ENCODE measurements at regions not wholly inside any gene's neighbourhood (a gene's known extent, or its start where the extent isn't known, plus 50 kb on each side); places are given as distances from the start of the nearest gene placed in this dataset.
"Not testable (repeated sequence)": the region's sequence is repeated elsewhere in the genome, so short reads cannot be mapped to it uniquely, and the experiment has no call there.

DNA sequence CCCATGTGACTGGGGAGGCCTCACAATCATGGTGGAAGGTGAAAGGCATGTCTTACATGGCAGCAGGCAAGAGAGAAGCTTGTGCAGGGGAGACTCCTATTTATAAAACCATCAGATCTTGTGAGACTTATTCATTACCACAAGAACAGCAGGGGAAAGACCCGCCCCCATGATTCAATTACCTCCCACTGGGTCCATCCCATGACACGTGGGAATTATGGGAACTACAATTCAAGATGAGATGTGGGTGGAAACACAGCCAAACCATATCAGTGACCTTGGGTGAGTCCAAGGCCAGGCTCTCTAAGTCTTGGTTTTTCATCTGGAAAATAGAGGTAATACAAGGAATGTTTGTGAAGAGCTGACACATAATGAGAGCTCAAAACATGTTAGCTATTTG is 198.8 kb downstream of the HUNK start:
- not testable (repeated sequence) for TF ChIP-seq REST (IDR thresholded peaks at IDR 0.05; ENCODE audit: unreplicated experiment); POLR2AphosphoS5 (IDR thresholded peaks at IDR 0.05; ENCODE audit: low read depth); EZH2 (IDR thresholded peaks at IDR 0.05; ENCODE audit: low read depth, unreplicated experiment); EZH2phosphoT487 (IDR thresholded peaks at IDR 0.05; ENCODE audit: unreplicated experiment); CREB1 (CRISPR knock-in tag; IDR thresholded peaks at IDR 0.05; ENCODE audit: low read depth); NANOG (IDR thresholded peaks at IDR 0.05; ENCODE audit: borderline replicate concordance); ZNF114 (CRISPR knock-in tag; IDR thresholded peaks at IDR 0.05); JUNB (IDR thresholded peaks at IDR 0.05; ENCODE audit: unreplicated experiment); ZNF331 (CRISPR knock-in tag; IDR thresholded peaks at IDR 0.05; ENCODE audit: low read depth); STAT1 (IDR thresholded peaks at IDR 0.05; ENCODE audit: unreplicated experiment)
- TF ChIP-seq, protein P1, sequence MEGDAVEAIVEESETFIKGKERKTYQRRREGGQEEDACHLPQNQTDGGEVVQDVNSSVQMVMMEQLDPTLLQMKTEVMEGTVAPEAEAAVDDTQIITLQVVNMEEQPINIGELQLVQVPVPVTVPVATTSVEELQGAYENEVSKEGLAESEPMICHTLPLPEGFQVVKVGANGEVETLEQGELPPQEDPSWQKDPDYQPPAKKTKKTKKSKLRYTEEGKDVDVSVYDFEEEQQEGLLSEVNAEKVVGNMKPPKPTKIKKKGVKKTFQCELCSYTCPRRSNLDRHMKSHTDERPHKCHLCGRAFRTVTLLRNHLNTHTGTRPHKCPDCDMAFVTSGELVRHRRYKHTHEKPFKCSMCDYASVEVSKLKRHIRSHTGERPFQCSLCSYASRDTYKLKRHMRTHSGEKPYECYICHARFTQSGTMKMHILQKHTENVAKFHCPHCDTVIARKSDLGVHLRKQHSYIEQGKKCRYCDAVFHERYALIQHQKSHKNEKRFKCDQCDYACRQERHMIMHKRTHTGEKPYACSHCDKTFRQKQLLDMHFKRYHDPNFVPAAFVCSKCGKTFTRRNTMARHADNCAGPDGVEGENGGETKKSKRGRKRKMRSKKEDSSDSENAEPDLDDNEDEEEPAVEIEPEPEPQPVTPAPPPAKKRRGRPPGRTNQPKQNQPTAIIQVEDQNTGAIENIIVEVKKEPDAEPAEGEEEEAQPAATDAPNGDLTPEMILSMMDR (conservative IDR thresholded peaks at IDR 0.05; ENCODE audit: low read depth in 2 of 2), result not testable (repeated sequence)
- TF ChIP-seq, protein P2, sequence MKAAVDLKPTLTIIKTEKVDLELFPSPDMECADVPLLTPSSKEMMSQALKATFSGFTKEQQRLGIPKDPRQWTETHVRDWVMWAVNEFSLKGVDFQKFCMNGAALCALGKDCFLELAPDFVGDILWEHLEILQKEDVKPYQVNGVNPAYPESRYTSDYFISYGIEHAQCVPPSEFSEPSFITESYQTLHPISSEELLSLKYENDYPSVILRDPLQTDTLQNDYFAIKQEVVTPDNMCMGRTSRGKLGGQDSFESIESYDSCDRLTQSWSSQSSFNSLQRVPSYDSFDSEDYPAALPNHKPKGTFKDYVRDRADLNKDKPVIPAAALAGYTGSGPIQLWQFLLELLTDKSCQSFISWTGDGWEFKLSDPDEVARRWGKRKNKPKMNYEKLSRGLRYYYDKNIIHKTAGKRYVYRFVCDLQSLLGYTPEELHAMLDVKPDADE (IDR thresholded peaks at IDR 0.05), result not testable (repeated sequence)
- TF ChIP-seq, protein P3, sequence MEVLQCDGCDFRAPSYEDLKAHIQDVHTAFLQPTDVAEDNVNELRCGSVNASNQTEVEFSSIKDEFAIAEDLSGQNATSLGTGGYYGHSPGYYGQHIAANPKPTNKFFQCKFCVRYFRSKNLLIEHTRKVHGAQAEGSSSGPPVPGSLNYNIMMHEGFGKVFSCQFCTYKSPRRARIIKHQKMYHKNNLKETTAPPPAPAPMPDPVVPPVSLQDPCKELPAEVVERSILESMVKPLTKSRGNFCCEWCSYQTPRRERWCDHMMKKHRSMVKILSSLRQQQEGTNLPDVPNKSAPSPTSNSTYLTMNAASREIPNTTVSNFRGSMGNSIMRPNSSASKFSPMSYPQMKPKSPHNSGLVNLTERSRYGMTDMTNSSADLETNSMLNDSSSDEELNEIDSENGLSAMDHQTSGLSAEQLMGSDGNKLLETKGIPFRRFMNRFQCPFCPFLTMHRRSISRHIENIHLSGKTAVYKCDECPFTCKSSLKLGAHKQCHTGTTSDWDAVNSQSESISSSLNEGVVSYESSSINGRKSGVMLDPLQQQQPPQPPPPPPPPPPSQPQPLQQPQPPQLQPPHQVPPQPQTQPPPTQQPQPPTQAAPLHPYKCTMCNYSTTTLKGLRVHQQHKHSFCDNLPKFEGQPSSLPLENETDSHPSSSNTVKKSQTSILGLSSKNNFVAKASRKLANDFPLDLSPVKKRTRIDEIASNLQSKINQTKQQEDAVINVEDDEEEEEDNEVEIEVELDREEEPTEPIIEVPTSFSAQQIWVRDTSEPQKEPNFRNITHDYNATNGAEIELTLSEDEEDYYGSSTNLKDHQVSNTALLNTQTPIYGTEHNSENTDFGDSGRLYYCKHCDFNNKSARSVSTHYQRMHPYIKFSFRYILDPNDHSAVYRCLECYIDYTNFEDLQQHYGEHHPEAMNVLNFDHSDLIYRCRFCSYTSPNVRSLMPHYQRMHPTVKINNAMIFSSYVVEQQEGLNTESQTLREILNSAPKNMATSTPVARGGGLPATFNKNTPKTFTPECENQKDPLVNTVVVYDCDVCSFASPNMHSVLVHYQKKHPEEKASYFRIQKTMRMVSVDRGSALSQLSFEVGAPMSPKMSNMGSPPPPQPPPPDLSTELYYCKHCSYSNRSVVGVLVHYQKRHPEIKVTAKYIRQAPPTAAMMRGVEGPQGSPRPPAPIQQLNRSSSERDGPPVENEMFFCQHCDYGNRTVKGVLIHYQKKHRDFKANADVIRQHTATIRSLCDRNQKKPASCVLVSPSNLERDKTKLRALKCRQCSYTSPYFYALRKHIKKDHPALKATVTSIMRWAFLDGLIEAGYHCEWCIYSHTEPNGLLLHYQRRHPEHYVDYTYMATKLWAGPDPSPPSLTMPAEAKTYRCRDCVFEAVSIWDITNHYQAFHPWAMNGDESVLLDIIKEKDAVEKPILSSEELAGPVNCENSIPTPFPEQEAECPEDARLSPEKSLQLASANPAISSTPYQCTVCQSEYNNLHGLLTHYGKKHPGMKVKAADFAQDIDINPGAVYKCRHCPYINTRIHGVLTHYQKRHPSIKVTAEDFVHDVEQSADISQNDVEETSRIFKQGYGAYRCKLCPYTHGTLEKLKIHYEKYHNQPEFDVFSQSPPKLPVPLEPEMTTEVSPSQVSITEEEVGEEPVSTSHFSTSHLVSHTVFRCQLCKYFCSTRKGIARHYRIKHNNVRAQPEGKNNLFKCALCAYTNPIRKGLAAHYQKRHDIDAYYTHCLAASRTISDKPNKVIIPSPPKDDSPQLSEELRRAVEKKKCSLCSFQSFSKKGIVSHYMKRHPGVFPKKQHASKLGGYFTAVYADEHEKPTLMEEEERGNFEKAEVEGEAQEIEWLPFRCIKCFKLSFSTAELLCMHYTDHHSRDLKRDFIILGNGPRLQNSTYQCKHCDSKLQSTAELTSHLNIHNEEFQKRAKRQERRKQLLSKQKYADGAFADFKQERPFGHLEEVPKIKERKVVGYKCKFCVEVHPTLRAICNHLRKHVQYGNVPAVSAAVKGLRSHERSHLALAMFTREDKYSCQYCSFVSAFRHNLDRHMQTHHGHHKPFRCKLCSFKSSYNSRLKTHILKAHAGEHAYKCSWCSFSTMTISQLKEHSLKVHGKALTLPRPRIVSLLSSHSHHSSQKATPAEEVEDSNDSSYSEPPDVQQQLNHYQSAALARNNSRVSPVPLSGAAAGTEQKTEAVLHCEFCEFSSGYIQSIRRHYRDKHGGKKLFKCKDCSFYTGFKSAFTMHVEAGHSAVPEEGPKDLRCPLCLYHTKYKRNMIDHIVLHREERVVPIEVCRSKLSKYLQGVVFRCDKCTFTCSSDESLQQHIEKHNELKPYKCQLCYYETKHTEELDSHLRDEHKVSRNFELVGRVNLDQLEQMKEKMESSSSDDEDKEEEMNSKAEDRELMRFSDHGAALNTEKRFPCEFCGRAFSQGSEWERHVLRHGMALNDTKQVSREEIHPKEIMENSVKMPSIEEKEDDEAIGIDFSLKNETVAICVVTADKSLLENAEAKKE (CRISPR knock-in tag; IDR thresholded peaks at IDR 0.05), result not testable (repeated sequence)
